Colon (tissue), 2 donors: ENCODE measurements at regions not wholly inside any gene's neighbourhood (a gene's known extent, or its start where the extent isn't known, plus 50 kb on each side); places are given as distances from the start of the nearest gene placed in this dataset.
"Not testable (repeated sequence)": the region's sequence is repeated elsewhere in the genome, so short reads cannot be mapped to it uniquely, and the experiment has no call there.

Source experiments
- FAIRE-seq: peaks from 2 replicates; lab custom pipeline; 2012; peaks lifted over from hg19 to GRCh38; lab: Jason Lieb, UNC
- donor health status: control.
- donor health status: control.

GRCh38 chr2:67195327-67195726 is 201.8 kb upstream of the ETAA1 start:
- FAIRE-seq = not testable (repeated sequence)

GRCh38 chr2:67201521-67201920 is 195.6 kb upstream of the ETAA1 start:
- FAIRE-seq = no peak

GRCh38 chr2:67204349-67204748 is 192.8 kb upstream of the ETAA1 start:
- FAIRE-seq = no peak

- no peak for FAIRE-seq
Observed at GRCh38 chr2:67208887-67209500, 188.1 kb upstream of the ETAA1 start.

GRCh38 chr2:67210430-67210829 is 186.7 kb upstream of the ETAA1 start:
- FAIRE-seq = no peak

DNA sequence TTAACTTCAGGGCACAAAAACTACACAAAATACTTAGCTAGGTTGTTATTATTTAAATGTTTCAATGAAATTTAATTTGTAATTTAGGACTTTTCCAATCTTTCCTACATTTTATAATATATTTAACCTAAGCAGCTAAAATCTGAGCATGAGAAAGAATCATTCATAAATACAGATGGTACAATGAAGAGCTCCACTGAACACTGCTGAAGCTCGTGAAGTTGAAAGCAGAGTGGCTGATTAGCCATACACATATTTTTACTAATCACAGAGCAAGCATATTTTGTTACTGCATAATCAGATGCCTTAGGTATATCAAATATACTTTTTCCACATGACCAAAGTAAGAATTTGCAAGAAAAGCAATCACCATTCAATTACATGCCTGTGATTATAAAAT is 184.9 kb upstream of the ETAA1 start:
- FAIRE-seq = no peak

GRCh38 chr2:67213270-67213670 is 183.9 kb upstream of the ETAA1 start:
- no peak for FAIRE-seq

- no peak for FAIRE-seq
Observed at GRCh38 chr2:67213677-67214402, 183.3 kb upstream of the ETAA1 start.

- no peak for FAIRE-seq
Observed at GRCh38 chr2:67214585-67215185, 182.4 kb upstream of the ETAA1 start.

DNA sequence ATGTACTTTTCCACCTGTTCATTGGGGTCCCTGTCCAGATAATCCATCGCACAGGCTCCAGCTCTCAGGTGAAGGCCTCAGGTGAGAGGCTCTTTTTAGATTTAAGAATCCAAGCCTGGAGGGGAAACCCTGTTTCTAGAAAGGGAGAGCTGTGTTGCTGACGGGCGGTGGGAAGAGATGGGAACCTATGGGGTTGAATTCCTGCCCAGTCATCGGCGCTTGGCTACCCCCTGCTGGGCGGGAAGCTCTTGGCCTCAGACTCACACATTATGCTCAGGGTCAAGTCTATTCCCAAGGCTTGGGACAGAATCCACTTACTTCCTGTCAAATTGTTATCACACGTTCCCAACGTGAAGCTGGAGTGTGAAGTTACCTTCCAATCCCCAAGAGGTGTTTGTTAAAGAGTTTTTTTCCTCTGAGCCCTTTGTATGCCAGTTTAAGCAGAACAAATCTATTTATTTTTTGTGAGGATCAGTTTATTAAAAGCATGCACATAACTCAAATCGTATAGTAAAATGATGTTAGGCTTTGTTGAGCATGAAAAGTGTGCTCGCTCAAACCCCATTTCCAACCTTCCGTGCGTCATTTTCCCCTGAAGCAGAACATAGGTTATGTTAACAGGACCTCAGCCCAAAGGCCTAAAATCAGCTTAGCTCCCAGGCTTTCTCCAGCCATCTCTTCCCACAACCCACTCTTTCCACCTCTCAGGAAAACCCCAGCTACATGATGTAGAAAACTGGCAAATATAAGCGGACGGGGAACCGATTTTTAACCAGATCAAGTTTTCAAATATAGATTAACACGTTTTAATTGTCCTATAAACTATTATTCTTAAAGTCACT is 181.7 kb upstream of the ETAA1 start:
- FAIRE-seq = no peak

DNA sequence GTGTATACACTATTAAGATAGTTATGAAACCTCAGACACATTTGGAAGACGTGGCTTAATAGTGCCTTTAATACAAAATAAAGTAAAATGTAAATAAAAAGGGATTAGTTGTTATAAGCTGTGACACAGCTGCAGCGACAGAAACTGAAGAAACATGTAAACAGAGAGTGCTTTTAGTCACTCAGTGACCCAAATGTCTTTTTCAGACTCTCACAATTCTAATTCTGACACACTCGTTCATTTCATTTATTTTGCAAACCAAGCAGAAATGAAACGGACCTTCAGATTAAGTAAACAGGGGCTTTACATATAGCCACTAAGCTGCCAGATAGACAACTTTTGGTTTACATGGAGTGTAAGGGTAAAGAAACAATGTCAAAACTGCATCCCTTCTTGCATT is 181.0 kb upstream of the ETAA1 start:
- no peak for FAIRE-seq

- FAIRE-seq = no peak
Observed at GRCh38 chr2:67216881-67217280, 180.3 kb upstream of the ETAA1 start.

DNA sequence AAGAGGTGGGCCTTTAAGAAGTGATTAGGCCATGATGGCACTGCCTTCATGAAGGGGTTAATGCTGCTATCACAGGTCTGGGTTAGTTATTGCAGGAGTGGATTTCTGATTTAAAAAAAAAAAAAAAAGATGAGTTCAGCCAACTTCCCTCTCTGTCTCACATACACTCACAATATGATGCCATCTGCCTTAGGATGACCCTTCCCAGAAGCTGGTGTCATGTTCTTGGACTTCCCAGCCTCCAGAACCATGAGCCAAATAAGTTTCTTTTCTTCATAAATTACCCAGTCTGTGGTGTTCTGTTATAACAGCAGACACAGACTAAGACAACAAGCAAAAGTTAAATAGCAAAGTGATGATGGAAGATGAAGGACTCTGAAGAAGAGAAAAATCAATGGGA is 179.7 kb upstream of the ETAA1 start:
- FAIRE-seq = no peak

DNA sequence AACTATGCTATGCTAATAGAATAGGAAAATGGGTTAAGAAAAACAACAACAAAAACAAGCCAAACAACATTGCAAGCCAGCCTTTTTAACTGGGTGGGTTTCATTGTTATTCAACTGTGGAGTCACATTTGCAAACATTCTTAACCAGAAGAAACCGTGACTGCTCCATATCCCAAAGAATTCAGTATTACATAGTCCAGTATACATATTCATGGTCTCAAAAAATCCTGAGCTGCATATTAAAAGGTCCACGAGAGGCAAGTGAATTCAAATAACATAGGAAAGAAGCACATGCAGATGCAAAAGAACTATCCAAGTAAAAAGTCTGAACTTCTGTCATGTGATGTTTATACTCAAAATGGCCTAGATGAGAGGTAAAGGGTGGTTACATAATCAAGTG is 179.1 kb upstream of the ETAA1 start:
- FAIRE-seq = no peak

DNA sequence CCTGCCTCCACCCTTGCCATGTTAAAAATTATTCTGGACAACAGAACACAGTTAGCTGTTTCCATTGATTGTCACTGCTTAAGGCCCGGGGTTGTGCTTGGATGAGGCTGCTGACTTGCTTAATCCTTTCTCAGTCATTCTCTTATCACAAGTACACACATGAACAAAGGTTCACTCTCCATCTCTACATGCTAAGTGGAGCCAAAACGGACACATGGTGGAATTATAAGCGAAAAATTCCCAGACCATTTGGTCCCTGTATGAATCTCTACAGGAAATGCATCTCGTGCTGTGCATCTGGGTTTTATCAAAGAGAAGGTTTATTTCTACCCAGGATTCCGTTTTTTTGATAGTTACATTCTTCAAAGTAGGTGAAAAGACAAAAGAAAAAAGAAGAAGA is 177.5 kb upstream of the ETAA1 start:
- no peak for FAIRE-seq

GRCh38 chr2:67221266-67221665 is 175.9 kb upstream of the ETAA1 start:
- no peak for FAIRE-seq

DNA sequence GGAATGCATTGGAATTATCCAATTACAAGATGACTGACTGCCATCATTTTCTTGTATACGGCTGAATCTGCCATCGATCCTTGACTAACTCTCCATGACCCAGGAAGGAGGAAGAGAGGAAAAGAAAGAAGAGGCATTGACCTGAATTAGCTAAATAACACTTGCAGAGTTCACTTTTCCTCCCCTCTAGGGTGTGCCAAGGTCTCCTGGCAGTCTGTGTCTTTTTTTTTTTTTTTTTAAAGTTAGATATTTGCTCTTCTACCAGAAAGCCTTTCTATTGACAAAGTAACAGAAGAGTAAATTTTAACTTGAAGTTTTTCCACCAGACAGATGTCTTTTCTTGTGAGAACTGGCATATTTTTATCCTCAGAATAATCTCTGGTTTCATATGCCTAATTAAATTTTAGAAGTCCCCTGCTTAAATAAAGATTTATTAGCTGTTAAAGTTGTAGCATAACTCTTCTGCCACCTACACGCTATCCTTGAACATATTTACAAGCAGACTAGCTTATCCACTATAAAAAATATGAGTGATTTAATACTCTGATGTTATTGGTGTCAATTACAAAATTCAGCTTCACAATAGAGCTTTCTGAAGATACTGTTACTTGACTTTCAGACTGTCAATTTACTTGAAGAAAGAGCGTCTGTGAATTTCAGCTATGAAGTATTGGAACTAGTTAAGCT is 171.7 kb upstream of the ETAA1 start:
- no peak for FAIRE-seq

- FAIRE-seq = no peak
Observed at GRCh38 chr2:67229706-67230105, 167.4 kb upstream of the ETAA1 start.

DNA sequence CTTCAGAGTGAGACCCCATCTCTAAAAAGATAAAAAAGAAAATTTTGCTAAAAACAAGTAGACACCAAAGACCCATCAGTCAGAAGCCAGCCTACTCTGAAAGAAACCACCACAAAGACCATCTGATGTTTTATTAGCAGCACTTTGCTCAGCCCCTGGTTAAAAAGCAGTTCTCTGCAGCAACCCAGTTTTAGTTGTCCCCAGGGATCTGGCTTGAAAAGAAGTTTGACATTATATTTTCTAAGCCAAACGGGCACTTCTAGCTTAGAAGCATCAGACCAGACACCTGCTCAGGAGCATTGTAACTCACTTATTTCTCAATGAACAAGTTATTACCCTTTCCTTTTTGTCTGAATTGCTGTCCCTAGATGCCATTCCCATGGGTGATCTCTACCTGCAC is 164.2 kb upstream of the ETAA1 start:
- no peak for FAIRE-seq

DNA sequence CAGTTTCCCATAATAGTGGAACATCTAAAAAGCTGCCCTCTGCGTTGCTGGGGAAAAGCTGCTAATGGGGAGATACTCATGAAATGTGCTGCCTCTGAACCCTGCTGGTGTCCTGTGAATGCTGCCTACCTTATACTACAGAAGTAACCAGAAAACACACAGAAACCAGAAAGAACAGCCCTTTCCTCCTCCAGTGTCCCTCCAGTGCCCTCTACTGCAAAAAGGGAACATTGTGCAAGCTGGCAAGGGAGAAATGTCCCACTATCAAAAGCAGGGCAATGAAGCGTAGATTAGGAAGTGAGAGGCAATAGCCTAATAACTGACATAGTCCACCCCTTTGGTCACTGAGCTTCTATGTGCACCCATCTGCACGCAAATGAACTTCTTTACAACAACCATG is 162.7 kb upstream of the ETAA1 start:
- no peak for FAIRE-seq

- FAIRE-seq = no peak
Observed at GRCh38 chr2:67237288-67237687, 159.8 kb upstream of the ETAA1 start.

DNA sequence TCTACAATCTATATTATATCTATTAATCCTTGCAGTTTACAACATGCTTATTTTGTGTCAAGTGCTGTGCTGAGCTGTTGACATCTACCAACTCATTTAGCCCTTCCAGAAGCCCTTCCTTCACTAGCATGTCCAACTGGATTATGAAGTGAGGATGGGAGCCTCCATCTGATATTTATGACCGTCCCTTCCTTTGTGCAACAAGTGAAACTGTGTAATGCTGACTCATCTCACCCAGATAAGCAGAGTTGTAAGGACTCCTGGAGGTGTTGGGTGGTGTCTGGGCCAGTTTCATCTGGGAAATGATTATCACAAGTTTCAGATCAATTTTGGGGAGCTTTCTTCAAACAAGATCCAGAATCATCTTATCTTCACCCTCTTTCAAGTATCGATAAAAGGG is 156.6 kb upstream of the ETAA1 start:
- no peak for FAIRE-seq
